Ovary (tissue), 7 donors: ENCODE measurements at regions not wholly inside any gene's neighbourhood (a gene's known extent, or its start where the extent isn't known, plus 50 kb on each side); places are given as distances from the start of the nearest gene placed in this dataset.

Source experiments
- DNase-seq, 5 donors: peaks; one replicate each; pipeline ENCODE4 v3.0.0-alpha.2; 2019 to 2020
- H3K27ac ChIP-seq, 2 donors: fragments of 200-600 bp; one replicate each; pipeline versions ENCODE4 v1.5.1 to v1.8.0; 2019 to 2022
- H3K27me3 ChIP-seq: fragments of 200-600 bp; one replicate; pipeline ENCODE4 v1.8.0; 2022
- H3K36me3 ChIP-seq: fragments of 200-600 bp; sonication (generic); one replicate; pipeline ENCODE4 v1.5.1; 2019
- H3K4me1 ChIP-seq: one replicate; pipeline ENCODE4 v1.8.1; 2013; ENCODE audit warnings: mild to moderate bottlenecking, moderate library complexity; ENCODE audit not compliant: insufficient read depth
- H3K4me3 ChIP-seq: fragments of 200-600 bp; sonication (generic); one replicate; pipeline ENCODE4 v1.5.1; 2017
- H3K9me3 ChIP-seq, 2 donors: fragments of 200-600 bp in 1 of 2; sonication (generic) in 1 of 2; one replicate each; pipeline versions ENCODE4 v1.5.1 to v1.8.1; 2013 to 2019; ENCODE audit warnings: mild to moderate bottlenecking in 1 of 2, moderate library complexity in 1 of 2
- EP300 ChIP-seq: sonication (generic); formaldehyde crosslinking; IDR thresholded peaks from one replicate; pipeline ENCODE4 v1.6.1; 2017; ENCODE audit warnings: antibody characterized with exemption
- POLR2A ChIP-seq: fragments of 450-650 bp; IDR thresholded peaks from one replicate; pipeline ENCODE4 v1.6.1; 2017; ENCODE audit warnings: antibody characterized with exemption, mild to moderate bottlenecking, moderate library complexity
- WGBS, 3 donors: extraction: QIAGEN DNeasy Blood & Tissue Kit in 1 of 3; methylation state at CpG; one replicate each; pipeline versions ENCODE4 v1.1.5 to v1.1.7; 2013 to 2017; 5-methylcytosine and 5-hydroxymethylcytosine counted together
- intact Hi-C, 4 donors: fragments of 100-400 bp; cut with DNase I; formaldehyde crosslinking; loops; one replicate each; pipeline versions ENCODE4 v1.11.0 to v1.15.1; 2022 to 2023
- TF ChIP-seq, protein P1 (sequence below), 3 donors: fragments of 450-650 bp in 2 of 3; fragments of 200-600 bp in 1 of 3; IDR thresholded peaks; one replicate each; pipeline versions ENCODE4 v1.5.1 to v1.8.0; 2016 to 2022; ENCODE audit warnings: antibody characterized with exemption in 3 of 3, mild to moderate bottlenecking in 1 of 3
- donor health status: DM: no; HTN: no; CAD: no; lungs with moderate emphysema.
- donor health status: DM: no; HTN: no; CAD: no.
- donor health status: Bipolar disorder and iron deficiency.
- donor health status: DM: no; HTN: no; CAD: no.
- donor health status: DM: yes; HTN: yes; CAD: no.

DNA sequence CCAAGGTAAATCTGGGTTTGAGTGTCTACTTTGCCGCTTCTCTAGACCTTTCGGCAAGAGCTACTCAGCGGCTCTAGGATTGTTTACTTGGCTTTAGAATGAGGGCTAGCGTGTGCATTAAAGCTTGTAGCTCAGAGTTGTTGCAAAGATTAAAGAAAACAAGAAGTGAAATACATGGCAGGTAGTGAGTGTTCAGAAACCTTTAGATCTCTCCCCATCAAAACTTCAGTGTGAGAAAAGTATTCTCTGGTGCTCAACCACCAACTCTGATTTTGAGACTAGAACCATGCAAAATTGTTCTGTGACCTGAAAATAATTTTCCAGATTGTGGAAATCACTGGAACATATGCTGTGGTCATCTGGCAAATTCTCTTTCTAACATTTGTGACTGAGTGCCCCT is 512.0 kb downstream of the CMPK2 start:
- intact Hi-C loops, result no loop called here
- H3K36me3 ChIP-seq, result no peaks in the 10 kb centered on the region
- H3K4me1 ChIP-seq, result no peaks in the 10 kb centered on the region
- TF ChIP-seq EP300 (no peak), POLR2A (no peak)
- TF ChIP-seq, protein P1, sequence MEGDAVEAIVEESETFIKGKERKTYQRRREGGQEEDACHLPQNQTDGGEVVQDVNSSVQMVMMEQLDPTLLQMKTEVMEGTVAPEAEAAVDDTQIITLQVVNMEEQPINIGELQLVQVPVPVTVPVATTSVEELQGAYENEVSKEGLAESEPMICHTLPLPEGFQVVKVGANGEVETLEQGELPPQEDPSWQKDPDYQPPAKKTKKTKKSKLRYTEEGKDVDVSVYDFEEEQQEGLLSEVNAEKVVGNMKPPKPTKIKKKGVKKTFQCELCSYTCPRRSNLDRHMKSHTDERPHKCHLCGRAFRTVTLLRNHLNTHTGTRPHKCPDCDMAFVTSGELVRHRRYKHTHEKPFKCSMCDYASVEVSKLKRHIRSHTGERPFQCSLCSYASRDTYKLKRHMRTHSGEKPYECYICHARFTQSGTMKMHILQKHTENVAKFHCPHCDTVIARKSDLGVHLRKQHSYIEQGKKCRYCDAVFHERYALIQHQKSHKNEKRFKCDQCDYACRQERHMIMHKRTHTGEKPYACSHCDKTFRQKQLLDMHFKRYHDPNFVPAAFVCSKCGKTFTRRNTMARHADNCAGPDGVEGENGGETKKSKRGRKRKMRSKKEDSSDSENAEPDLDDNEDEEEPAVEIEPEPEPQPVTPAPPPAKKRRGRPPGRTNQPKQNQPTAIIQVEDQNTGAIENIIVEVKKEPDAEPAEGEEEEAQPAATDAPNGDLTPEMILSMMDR (IDR thresholded peaks at IDR 0.05), result no peak
- 89 to 95% (median 90%) methylated on average over 4 of the region's 4 CpGs for WGBS, 3 donors
- H3K9me3 ChIP-seq, result no peaks in the 10 kb centered on the region
- no peak for DNase-seq
- no peak overlapping the region for H3K4me3 ChIP-seq
- no peak overlapping the region for H3K27ac ChIP-seq
- H3K27me3 ChIP-seq, result no peaks in the 10 kb centered on the region

DNA sequence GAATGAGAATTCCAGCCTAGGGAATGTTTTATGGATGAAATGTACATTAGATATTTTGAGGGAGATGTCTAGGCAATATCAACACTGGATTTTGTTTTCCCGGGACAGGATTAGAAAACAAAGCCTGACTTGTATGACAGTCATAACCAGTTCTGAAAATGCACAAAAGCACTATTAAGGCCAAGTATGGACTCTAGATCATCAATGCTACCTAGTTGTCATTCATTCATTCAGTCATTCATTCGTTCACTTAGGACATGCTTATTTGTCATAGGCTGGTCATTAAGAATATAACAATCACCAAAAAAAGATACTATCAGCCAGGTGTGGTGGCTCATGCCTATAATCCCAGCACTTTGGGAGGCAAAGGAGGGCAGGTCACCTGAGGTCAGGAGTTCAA is 511.2 kb downstream of the CMPK2 start:
- Histone ChIP-seq H3K4me1 (no peaks in the 10 kb centered on the region), H3K27ac (no peak overlapping the region), H3K4me3 (no peak overlapping the region), H3K9me3 (no peaks in the 10 kb centered on the region), H3K27me3 (no peaks in the 10 kb centered on the region), H3K36me3 (no peaks in the 10 kb centered on the region)
- no peak for DNase-seq
- intact Hi-C loops, result no loop called here
- WGBS, 3 donors, result 89 to 97% (median 92%) methylated on average over 2 of the region's 2 CpGs
- TF ChIP-seq, protein P1 (IDR thresholded peaks at IDR 0.05), result no peak
- TF ChIP-seq EP300 (no peak), POLR2A (no peak)

DNA sequence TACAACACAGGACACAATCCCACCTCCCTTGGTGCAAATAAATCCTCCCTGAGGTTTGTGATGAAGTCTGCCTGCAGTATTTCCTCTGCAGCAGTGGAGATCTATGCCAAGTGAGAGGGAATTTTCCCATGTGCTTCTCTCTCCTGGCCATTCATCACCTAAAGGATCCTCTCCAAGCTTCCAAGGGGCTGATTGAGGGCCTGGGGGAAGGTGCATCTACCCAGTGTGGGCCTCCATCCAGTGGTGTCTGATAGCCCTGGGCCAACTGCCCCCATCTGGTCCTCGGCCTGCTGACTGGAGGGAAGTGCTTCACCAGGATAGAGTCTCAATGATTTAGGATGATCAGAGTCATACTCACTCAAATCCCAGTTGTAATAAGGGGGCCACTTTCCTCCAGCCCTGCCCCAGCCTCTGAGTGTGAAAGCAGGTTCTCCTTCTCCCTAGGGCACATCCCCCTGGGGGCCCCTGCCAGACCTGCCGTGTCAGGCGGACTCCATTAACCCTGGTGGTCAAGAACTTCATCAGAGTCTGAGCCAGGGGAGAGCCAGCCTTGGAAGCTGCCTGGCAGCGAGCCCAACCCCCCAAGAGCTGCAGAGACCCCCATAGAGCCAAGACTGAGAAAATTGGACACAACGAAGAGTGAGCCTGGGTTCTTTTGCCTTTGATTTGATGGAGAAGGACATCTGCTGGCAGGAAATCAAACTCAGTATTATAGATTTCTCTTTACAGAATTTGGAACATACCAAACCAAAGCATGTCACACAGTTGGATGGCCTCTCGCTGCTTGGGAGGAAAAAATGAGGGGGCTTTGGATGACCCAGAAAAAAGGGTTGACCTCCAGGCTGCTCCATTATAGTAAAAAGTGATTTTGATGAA is 509.6 kb downstream of the CMPK2 start:
- no peak for DNase-seq
- intact Hi-C loops, result no loop called here
- Histone ChIP-seq H3K36me3 (no peaks in the 10 kb centered on the region), H3K4me1 (no peaks in the 10 kb centered on the region), H3K27ac (no peak overlapping the region), H3K9me3 (no peaks in the 10 kb centered on the region), H3K4me3 (no peak overlapping the region), H3K27me3 (no peaks in the 10 kb centered on the region)
- WGBS, 3 donors, result 49 to 58% (median 54%) methylated on average over 6 of the region's 6 CpGs
- TF ChIP-seq, protein P1 (IDR thresholded peaks at IDR 0.05), result no peak
- no peak for TF ChIP-seq POLR2A

DNA sequence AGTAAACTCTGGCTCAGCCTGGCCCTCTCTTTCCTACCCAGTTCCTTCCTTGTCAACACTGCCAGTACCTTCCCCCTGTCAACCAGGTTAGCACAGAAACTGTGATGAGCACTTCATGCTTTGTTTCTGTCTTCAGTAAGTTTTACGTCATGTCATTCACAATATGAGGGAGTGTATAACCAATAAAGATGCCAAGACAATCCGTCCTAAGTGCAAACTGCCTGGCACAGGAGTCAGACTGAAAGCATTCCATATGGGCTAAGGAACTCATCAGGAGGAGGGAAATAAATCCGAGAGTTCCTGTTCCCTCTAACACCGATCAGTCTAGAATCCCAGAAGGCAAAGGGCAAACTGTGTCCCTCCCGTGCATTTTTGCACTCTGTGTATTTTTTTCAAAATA is 507.2 kb downstream of the CMPK2 start:
- 41 to 48% (median 44%) methylated on average over 5 of the region's 5 CpGs for WGBS, 3 donors
- TF ChIP-seq EP300, result no peak
- TF ChIP-seq, protein P1 (IDR thresholded peaks at IDR 0.05), result no peak
- TF ChIP-seq POLR2A, result no peak
- intact Hi-C loops, result no loop called here
- Histone ChIP-seq H3K9me3 (no peaks in the 10 kb centered on the region), H3K4me3 (no peak overlapping the region), H3K36me3 (no peaks in the 10 kb centered on the region), H3K27me3 (no peaks in the 10 kb centered on the region), H3K27ac (no peak overlapping the region), H3K4me1 (no peaks in the 10 kb centered on the region)
- no peak for DNase-seq
